ENCODE measurements at regions not wholly inside any gene's neighbourhood (a gene's known extent, or its start where the extent isn't known, plus 50 kb on each side); places are given as distances from the start of the nearest gene placed in this dataset.

GRCh38 chr2:185142677-185143076 lies 544.3 kb downstream of the ZNF804A start:
- H3K23ac ChIP-seq (ENCODE audit: low read length in 2 of 2): no peak overlapping the region
- no peak overlapping the region for H2BK120ac ChIP-seq (ENCODE audit: low read depth, low read length)
- H3K9ac ChIP-seq (ENCODE audit: low read length): no peak overlapping the region
- no peak overlapping the region for H2BK15ac ChIP-seq (ENCODE audit: low read depth, poor library complexity, severe bottlenecking)
- no peak overlapping the region for H3K14ac ChIP-seq (ENCODE audit: low read length in 2 of 2)
- H2BK5ac ChIP-seq (ENCODE audit: low read depth, low read length, poor library complexity, severe bottlenecking): no peak overlapping the region
- WGBS: 80% methylated on average over 1 of the region's 1 CpG
- H3K4me2 ChIP-seq (ENCODE audit: low read length, poor library complexity, severe bottlenecking): no peak overlapping the region
- no peak overlapping the region for H2AFZ ChIP-seq (ENCODE audit: low read depth, low read length)
- no peak overlapping the region for H3K4ac ChIP-seq (ENCODE audit: low read depth in 1 of 2, low read length in 2 of 2)
- no peaks in the 10 kb centered on the region for H3K27me3 ChIP-seq (ENCODE audit: control insufficient read depth in 1 of 2, insufficient read depth in 1 of 2, low read length in 2 of 2)
- H4K91ac ChIP-seq (ENCODE audit: low read length): no peak overlapping the region
- H3K9me3 ChIP-seq (ENCODE audit: control insufficient read depth, low read length): no peaks in the 10 kb centered on the region
- H3K36me3 ChIP-seq (ENCODE audit: control insufficient read depth in 1 of 2, insufficient read depth in 2 of 2, low read depth in 1 of 2, low read length in 2 of 2): no peaks in the 10 kb centered on the region
- H2AK5ac ChIP-seq (ENCODE audit: low read length, severe bottlenecking): no peak overlapping the region
- H3K4me1 ChIP-seq (ENCODE audit: control insufficient read depth, insufficient read depth, low read depth, low read length): peaks cover 2% of the 10 kb centered on the region
- no peak for DNase-seq
- no peak overlapping the region for H3K4me3 ChIP-seq (ENCODE audit: insufficient read depth in 1 of 2, low read depth in 1 of 2, low read length in 2 of 2)
- no peak overlapping the region for H4K8ac ChIP-seq (ENCODE audit: low read length)
- H3K18ac ChIP-seq (ENCODE audit: low read depth in 1 of 2, low read length in 2 of 2): no peak overlapping the region
- no peak overlapping the region for H3K27ac ChIP-seq (ENCODE audit: low read length, poor library complexity, severe bottlenecking)
- H3K79me1 ChIP-seq (replicated peaks; ENCODE audit: low read length, poor library complexity, severe bottlenecking): no peaks in the 10 kb centered on the region
- H2BK12ac ChIP-seq (ENCODE audit: low read length in 2 of 2): no peak overlapping the region

- Histone ChIP-seq H4K8ac (ENCODE audit: low read length) (no peak overlapping the region), H3K79me1 (replicated peaks; ENCODE audit: low read length, poor library complexity, severe bottlenecking) (no peaks in the 10 kb centered on the region), H3K4me3 (ENCODE audit: insufficient read depth in 1 of 2, low read depth in 1 of 2, low read length in 2 of 2) (no peak overlapping the region), H2AFZ (ENCODE audit: low read depth, low read length) (no peak overlapping the region), H3K27me3 (ENCODE audit: control insufficient read depth in 1 of 2, insufficient read depth in 1 of 2, low read length in 2 of 2) (no peaks in the 10 kb centered on the region), H3K4me1 (ENCODE audit: control insufficient read depth, insufficient read depth, low read depth, low read length) (peaks cover 2% of the 10 kb centered on the region), H2BK12ac (ENCODE audit: low read length in 2 of 2) (no peak overlapping the region), H3K4ac (ENCODE audit: low read depth in 1 of 2, low read length in 2 of 2) (no peak overlapping the region), H3K4me2 (ENCODE audit: low read length, poor library complexity, severe bottlenecking) (no peak overlapping the region), H3K23ac (ENCODE audit: low read length in 2 of 2) (no peak overlapping the region), H4K91ac (ENCODE audit: low read length) (no peak overlapping the region), H3K14ac (ENCODE audit: low read length in 2 of 2) (no peak overlapping the region), H2BK15ac (ENCODE audit: low read depth, poor library complexity, severe bottlenecking) (peak overlapping the region; percentile 23), H3K18ac (ENCODE audit: low read depth in 1 of 2, low read length in 2 of 2) (no peak overlapping the region), H3K9ac (ENCODE audit: low read length) (no peak overlapping the region), H2BK120ac (ENCODE audit: low read depth, low read length) (no peak overlapping the region), H2BK5ac (ENCODE audit: low read depth, low read length, poor library complexity, severe bottlenecking) (no peak overlapping the region), H3K27ac (ENCODE audit: low read length, poor library complexity, severe bottlenecking) (no peak overlapping the region), H3K36me3 (ENCODE audit: control insufficient read depth in 1 of 2, insufficient read depth in 2 of 2, low read depth in 1 of 2, low read length in 2 of 2) (no peaks in the 10 kb centered on the region), H2AK5ac (ENCODE audit: low read length, severe bottlenecking) (no peak overlapping the region), H3K9me3 (ENCODE audit: control insufficient read depth, low read length) (no peaks in the 10 kb centered on the region)
- DNase-seq: no peak
- 84% methylated on average over 6 of the region's 7 CpGs for WGBS
Observed at GRCh38 chr2:185144159-185144919, 546.0 kb downstream of the ZNF804A start.

- Histone ChIP-seq H2BK15ac (ENCODE audit: low read depth, poor library complexity, severe bottlenecking) (no peak overlapping the region), H2BK120ac (ENCODE audit: low read depth, low read length) (no peak overlapping the region), H3K36me3 (ENCODE audit: control insufficient read depth in 1 of 2, insufficient read depth in 2 of 2, low read depth in 1 of 2, low read length in 2 of 2) (no peaks in the 10 kb centered on the region), H3K79me1 (replicated peaks; ENCODE audit: low read length, poor library complexity, severe bottlenecking) (no peaks in the 10 kb centered on the region), H3K9me3 (ENCODE audit: control insufficient read depth, low read length) (no peaks in the 10 kb centered on the region), H2BK5ac (ENCODE audit: low read depth, low read length, poor library complexity, severe bottlenecking) (no peak overlapping the region), H3K23ac (ENCODE audit: low read length in 2 of 2) (no peak overlapping the region), H3K4me3 (ENCODE audit: insufficient read depth in 1 of 2, low read depth in 1 of 2, low read length in 2 of 2) (no peak overlapping the region), H4K91ac (ENCODE audit: low read length) (no peak overlapping the region), H3K4me2 (ENCODE audit: low read length, poor library complexity, severe bottlenecking) (no peak overlapping the region), H3K18ac (ENCODE audit: low read depth in 1 of 2, low read length in 2 of 2) (no peak overlapping the region), H2AFZ (ENCODE audit: low read depth, low read length) (no peak overlapping the region), H3K4ac (ENCODE audit: low read depth in 1 of 2, low read length in 2 of 2) (no peak overlapping the region), H3K4me1 (ENCODE audit: control insufficient read depth, insufficient read depth, low read depth, low read length) (peaks cover 2% of the 10 kb centered on the region), H3K14ac (ENCODE audit: low read length in 2 of 2) (no peak overlapping the region), H4K8ac (ENCODE audit: low read length) (no peak overlapping the region), H3K27me3 (ENCODE audit: control insufficient read depth in 1 of 2, insufficient read depth in 1 of 2, low read length in 2 of 2) (no peaks in the 10 kb centered on the region), H3K9ac (ENCODE audit: low read length) (no peak overlapping the region), H3K27ac (ENCODE audit: low read length, poor library complexity, severe bottlenecking) (no peak overlapping the region), H2BK12ac (ENCODE audit: low read length in 2 of 2) (no peak overlapping the region), H2AK5ac (ENCODE audit: low read length, severe bottlenecking) (no peak overlapping the region)
- DNase-seq: no peak
- WGBS: 90% methylated on average over 10 of the region's 11 CpGs
Observed at GRCh38 chr2:185145316-185146121, 547.2 kb downstream of the ZNF804A start.

- Histone ChIP-seq H3K9me3 (ENCODE audit: control insufficient read depth, low read length) (no peaks in the 10 kb centered on the region), H3K36me3 (ENCODE audit: control insufficient read depth in 1 of 2, insufficient read depth in 2 of 2, low read depth in 1 of 2, low read length in 2 of 2) (no peaks in the 10 kb centered on the region), H3K4me1 (ENCODE audit: control insufficient read depth, insufficient read depth, low read depth, low read length) (peaks cover 2% of the 10 kb centered on the region), H3K9ac (ENCODE audit: low read length) (no peak overlapping the region), H4K8ac (ENCODE audit: low read length) (no peak overlapping the region), H3K27me3 (ENCODE audit: control insufficient read depth in 1 of 2, insufficient read depth in 1 of 2, low read length in 2 of 2) (no peaks in the 10 kb centered on the region), H3K4ac (ENCODE audit: low read depth in 1 of 2, low read length in 2 of 2) (no peak overlapping the region), H3K18ac (ENCODE audit: low read depth in 1 of 2, low read length in 2 of 2) (no peak overlapping the region), H3K4me2 (ENCODE audit: low read length, poor library complexity, severe bottlenecking) (no peak overlapping the region), H3K14ac (ENCODE audit: low read length in 2 of 2) (no peak overlapping the region), H2AK5ac (ENCODE audit: low read length, severe bottlenecking) (no peak overlapping the region), H4K91ac (ENCODE audit: low read length) (no peak overlapping the region), H2BK15ac (ENCODE audit: low read depth, poor library complexity, severe bottlenecking) (no peak overlapping the region), H2BK5ac (ENCODE audit: low read depth, low read length, poor library complexity, severe bottlenecking) (no peak overlapping the region), H2AFZ (ENCODE audit: low read depth, low read length) (no peak overlapping the region), H3K23ac (ENCODE audit: low read length in 2 of 2) (no peak overlapping the region), H2BK12ac (ENCODE audit: low read length in 2 of 2) (no peak overlapping the region), H3K27ac (ENCODE audit: low read length, poor library complexity, severe bottlenecking) (no peak overlapping the region), H3K79me1 (replicated peaks; ENCODE audit: low read length, poor library complexity, severe bottlenecking) (no peaks in the 10 kb centered on the region), H2BK120ac (ENCODE audit: low read depth, low read length) (no peak overlapping the region), H3K4me3 (ENCODE audit: insufficient read depth in 1 of 2, low read depth in 1 of 2, low read length in 2 of 2) (no peak overlapping the region)
- no peak for DNase-seq
- no CpG with 5 or more reads among the region's 1 CpG for WGBS
Observed at GRCh38 chr2:185147361-185147760, 549.0 kb downstream of the ZNF804A start.
